ENCODE measurements at regions not wholly inside any gene's neighbourhood (a gene's known extent, or its start where the extent isn't known, plus 50 kb on each side); places are given as distances from the start of the nearest gene placed in this dataset.

DNA sequence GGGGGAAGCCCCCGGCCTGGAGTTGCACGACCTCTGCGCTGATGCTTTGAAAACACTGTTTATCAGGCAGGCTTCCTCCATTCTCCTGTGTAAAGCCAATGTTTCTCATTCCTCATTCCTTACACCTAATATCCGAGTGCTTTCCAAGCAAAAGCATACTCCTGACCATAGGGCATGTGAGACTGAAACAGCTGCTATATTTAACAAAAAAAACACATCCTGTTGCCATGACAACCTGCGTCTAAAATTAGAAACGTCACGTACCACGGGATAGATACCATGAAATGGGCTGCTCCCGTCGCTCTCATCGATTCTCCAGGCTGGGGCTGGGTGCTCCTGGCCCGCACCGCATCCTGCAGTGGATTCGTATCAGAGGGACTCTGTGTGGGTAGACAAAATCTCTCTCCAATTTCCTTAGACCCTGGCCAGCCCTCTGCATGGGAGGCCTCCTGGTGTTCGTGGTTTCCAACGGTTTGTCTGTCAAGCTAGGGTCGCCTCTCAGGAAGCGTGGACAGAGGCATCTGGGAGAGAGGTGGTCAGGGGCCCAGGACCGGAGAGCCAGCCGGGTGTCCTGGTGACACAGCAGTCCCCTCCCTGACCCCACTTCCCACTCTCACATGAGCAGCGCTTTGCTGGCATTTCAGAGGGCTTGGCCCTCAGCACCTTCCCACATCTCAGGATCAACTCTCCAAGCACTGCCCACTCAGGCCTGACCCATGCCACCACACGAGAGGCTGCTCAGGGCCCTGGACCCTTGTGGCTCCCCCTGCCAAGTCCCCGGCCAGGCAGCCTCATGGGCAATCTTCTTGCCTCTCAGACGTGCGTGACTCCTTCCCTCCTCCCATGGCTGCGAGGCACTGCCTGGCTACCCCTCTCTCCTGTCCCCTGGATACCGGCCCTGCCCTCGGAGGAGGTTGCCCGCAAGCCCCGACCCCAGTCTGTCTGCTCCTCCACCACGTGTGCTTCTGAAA is 268.1 kb downstream of the NDUFA10 start:
- TF ChIP-seq, protein P1, sequence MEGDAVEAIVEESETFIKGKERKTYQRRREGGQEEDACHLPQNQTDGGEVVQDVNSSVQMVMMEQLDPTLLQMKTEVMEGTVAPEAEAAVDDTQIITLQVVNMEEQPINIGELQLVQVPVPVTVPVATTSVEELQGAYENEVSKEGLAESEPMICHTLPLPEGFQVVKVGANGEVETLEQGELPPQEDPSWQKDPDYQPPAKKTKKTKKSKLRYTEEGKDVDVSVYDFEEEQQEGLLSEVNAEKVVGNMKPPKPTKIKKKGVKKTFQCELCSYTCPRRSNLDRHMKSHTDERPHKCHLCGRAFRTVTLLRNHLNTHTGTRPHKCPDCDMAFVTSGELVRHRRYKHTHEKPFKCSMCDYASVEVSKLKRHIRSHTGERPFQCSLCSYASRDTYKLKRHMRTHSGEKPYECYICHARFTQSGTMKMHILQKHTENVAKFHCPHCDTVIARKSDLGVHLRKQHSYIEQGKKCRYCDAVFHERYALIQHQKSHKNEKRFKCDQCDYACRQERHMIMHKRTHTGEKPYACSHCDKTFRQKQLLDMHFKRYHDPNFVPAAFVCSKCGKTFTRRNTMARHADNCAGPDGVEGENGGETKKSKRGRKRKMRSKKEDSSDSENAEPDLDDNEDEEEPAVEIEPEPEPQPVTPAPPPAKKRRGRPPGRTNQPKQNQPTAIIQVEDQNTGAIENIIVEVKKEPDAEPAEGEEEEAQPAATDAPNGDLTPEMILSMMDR (IDR thresholded peaks at IDR 0.05; ENCODE audit: low read depth, low read length), result no peak
- H3K4me3 ChIP-seq (ENCODE audit: low read depth, low read length), result no peak overlapping the region

DNA sequence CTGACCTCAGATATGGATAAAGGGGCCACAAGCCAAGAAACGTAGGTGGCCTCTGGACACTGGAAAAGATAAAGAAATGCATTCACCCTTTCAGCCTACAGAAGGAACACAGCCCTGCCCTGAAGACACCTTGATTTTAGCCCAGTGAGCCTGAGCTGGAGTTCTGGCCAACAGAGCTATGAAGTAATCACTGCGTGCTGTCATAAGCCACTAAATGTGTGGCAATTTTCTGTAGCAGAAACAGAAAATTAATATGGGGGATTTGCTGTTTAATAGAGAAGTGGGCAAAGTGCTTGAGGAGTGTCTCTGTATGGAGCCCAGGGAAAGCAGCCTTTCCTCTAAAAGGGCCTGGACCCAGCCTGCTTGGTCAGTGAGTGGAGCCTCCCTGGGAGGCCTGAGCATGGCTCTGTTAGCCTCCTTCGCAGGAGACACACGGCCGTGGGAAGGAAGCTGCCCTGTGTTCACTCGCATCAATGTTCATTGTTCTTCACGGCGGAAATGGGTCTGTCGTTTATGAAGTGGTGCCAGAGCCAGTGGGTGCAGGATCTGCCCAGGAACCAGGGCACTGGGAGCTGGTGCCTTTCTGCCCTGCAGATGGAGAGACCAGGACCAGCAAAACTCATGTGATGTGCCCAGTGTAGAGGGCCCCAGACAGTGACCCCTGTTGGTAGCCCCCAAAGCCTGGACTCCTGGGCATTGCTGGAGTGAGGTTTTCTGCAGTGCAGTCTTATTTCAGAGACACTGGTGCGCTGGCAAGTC is 268.9 kb downstream of the NDUFA10 start:
- TF ChIP-seq, protein P1 (IDR thresholded peaks at IDR 0.05; ENCODE audit: low read depth, low read length), result no peak

DNA sequence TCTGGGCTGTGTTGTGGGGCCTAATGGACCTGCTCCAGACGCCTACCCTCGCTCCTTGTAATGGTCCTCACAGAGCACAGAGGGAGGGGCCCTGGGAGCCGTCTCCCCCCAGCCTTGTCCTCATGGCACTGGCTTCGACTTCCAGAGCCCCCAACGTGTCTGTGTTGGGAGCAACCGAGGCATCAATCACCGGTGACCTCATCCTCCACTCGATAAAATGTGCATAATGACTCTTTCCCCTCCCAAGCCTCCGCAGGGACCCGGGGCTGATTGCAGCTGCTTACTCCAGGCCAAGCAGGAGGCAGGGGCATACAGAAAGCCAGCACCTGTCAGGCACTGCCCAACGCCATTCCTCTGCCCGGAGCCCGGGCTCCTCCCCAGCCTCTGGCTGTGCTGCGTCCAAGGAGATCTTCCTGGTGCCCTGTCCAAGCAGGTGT is 271.7 kb downstream of the NDUFA10 start:
- TF ChIP-seq, protein P1 (IDR thresholded peaks at IDR 0.05; ENCODE audit: low read depth, low read length), result no peak

More for the DNA sequence above, 268.9 kb downstream of the NDUFA10 start:
- no peak overlapping the region for H3K4me3 ChIP-seq (ENCODE audit: low read depth, low read length)

DNA sequence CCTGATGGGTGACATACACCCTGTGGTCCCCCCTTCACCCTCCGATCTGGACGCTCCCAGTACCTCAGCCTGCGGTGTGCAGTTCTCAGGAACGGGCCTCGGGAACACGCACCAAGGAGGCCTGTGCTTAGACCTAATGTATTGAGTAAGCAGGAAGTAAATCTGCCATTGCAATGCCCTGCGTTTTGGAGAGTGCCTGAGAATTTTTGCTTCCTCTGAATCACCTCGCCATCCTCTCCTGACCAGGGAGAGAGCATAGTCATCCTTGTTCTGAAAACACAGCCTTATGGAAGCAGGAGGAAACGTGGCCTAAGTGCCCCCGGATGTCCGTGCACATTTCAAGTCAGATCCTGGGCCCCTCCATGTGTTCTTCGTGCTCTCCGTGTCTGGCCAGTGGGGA is 272.2 kb downstream of the NDUFA10 start:
- TF ChIP-seq, protein P1 (IDR thresholded peaks at IDR 0.05; ENCODE audit: low read depth, low read length), result no peak
- H3K4me3 ChIP-seq (ENCODE audit: low read depth, low read length), result no peak overlapping the region

More for the DNA sequence above, 271.7 kb downstream of the NDUFA10 start:
- H3K4me3 ChIP-seq (ENCODE audit: low read depth, low read length), result no peak overlapping the region

DNA sequence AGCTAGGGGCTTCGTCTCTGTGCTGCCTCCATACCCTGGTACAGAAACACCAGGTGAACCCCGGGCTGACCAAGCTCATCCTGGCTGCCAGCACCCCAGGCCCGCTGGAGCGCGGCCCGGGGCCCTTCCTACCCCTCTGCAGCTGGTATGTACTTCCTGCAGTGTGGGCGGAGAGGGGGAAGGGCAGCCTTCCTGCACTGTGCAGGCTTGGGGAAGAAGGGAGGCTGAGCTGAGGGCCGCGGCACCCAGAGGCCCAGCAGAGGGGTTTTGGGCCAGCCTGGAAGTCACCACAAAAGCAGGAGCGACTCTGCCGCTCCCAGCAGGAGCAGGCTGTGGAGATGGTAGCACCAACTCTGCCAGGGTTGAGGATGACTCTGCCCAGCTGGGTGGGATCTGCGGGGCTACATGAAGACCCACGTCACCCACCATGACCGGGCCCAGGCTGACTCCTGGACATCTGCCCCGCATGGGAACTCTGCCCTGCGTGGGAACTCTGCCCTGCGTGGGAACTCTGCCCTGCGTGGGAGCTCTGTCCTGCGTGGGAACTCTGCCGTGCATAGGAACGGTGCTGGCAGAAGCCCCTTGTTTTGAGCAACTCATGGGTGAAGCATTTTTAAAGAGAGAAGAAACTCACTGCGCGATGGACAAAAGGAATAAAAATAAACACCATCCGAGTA is 273.3 kb downstream of the NDUFA10 start:
- no peak overlapping the region for H3K4me3 ChIP-seq (ENCODE audit: low read depth, low read length)
- TF ChIP-seq, protein P1 (IDR thresholded peaks at IDR 0.05; ENCODE audit: low read depth, low read length), result no peak

DNA sequence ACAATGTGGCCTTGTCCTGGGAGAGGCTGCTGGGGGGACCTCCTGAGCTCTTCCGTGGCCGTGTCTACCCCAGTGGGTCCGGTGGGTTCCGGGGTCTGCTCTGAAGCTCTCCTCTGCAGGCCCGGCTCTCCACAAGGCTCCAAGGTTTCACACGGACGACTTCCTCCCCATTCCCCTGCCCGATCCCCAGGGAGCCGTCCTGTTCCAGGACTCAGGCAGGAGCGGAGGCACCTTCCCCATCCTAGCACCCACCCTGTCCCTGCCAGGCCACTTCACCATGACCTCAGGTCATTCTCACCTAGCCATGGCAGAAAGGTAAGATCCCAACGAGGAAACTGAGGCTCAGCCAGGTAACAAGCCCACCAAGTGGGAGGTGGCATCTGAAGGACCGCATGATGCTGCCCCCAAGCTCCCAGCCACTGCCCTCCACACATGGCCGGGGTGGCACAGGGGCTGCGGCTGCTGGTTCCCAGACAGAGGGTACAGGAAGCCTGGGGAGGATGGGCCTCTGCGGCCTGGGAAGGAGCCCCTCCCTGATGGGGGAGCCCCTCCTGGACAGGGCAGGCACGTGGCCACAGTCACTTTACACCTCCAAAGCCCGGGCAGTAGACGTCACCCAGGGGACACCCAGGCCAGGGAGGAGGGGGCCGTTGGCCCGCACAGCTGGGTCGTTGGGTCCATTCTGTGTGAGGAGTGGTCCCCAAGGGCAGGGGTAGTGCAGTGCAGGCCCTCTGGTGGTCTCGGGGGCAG is 274.0 kb downstream of the NDUFA10 start:
- TF ChIP-seq, protein P1 (IDR thresholded peaks at IDR 0.05; ENCODE audit: low read depth, low read length), result no peak
- no peak overlapping the region for H3K4me3 ChIP-seq (ENCODE audit: low read depth, low read length)

Data from WI38 (cell line).